Ishikawa (cell line): ENCODE measurements at regions not wholly inside any gene's neighbourhood (a gene's known extent, or its start where the extent isn't known, plus 50 kb on each side); places are given as distances from the start of the nearest gene placed in this dataset.

Experiments used
- CEBPB ChIP-seq: IDR thresholded peaks from 2 replicates; pipeline ENCODE4 v1.6.1; 2012
- CREB1 ChIP-seq: IDR thresholded peaks from 2 replicates; pipeline ENCODE4 v1.6.1; 2012; ENCODE audit warnings: low read depth
- EGR1 ChIP-seq: IDR thresholded peaks from 2 replicates; pipeline ENCODE4 v1.6.1; 2012
- EP300 ChIP-seq: IDR thresholded peaks from 2 replicates; pipeline ENCODE4 v1.6.1; 2012; ENCODE audit warnings: borderline replicate concordance
- FOXM1 ChIP-seq: IDR thresholded peaks from 2 replicates; pipeline ENCODE4 v1.6.1; 2012; ENCODE audit warnings: low read depth, borderline replicate concordance
- MAX ChIP-seq: IDR thresholded peaks from 2 replicates; pipeline ENCODE4 v1.6.1; 2012
- NFIC ChIP-seq: IDR thresholded peaks from 2 replicates; pipeline ENCODE4 v1.6.1; 2012
- RAD21 ChIP-seq: IDR thresholded peaks from 2 replicates; pipeline ENCODE4 v1.6.1; 2012; ENCODE audit warnings: low read depth
- REST ChIP-seq: IDR thresholded peaks from 2 replicates; pipeline ENCODE4 v1.6.1; 2012; ENCODE audit warnings: low read depth, mild to moderate bottlenecking
- TAF1 ChIP-seq: IDR thresholded peaks from 2 replicates; pipeline ENCODE4 v1.6.1; 2012; ENCODE audit warnings: low read depth, mild to moderate bottlenecking
- TCF12 ChIP-seq: IDR thresholded peaks from 2 replicates; pipeline ENCODE4 v1.6.1; 2012; ENCODE audit warnings: low read depth
- TEAD4 ChIP-seq: IDR thresholded peaks from 2 replicates; pipeline ENCODE4 v1.6.1; 2012
- USF1 ChIP-seq: IDR thresholded peaks from 2 replicates; pipeline ENCODE4 v1.6.1; 2012
- YY1 ChIP-seq: IDR thresholded peaks from 2 replicates; pipeline ENCODE4 v1.6.1; 2012; ENCODE audit warnings: low read depth
- ZBTB7A ChIP-seq: IDR thresholded peaks from 2 replicates; pipeline ENCODE4 v1.6.1; 2012; ENCODE audit warnings: low read depth

GRCh38 chr9:27752069-27752468 lies 178.8 kb upstream of the C9orf72 start:
- TF ChIP-seq YY1, result no peak

- TF ChIP-seq MAX, result no peak
- TF ChIP-seq EP300, result no peak
- TF ChIP-seq ZBTB7A, result no peak
- no peak for TF ChIP-seq TAF1
- no peak for TF ChIP-seq NFIC
- TF ChIP-seq FOXM1, result no peak
- no peak for TF ChIP-seq TEAD4
- TF ChIP-seq TCF12, result no peak
- no peak for TF ChIP-seq RAD21
- TF ChIP-seq EGR1, result no peak
- TF ChIP-seq REST, result no peak
- no peak for TF ChIP-seq CREB1
- no peak for TF ChIP-seq USF1
Measured at GRCh38 chr9:27755846-27756245, 182.6 kb upstream of the C9orf72 start.

- TF ChIP-seq ZBTB7A (no peak), TEAD4 (no peak), EGR1 (no peak), MAX (no peak), REST (no peak), USF1 (no peak), EP300 (no peak), TAF1 (no peak), NFIC (no peak), RAD21 (no peak), CEBPB (no peak), TCF12 (no peak), FOXM1 (no peak), YY1 (no peak), CREB1 (no peak)
Measured at GRCh38 chr9:27756418-27756817, 183.1 kb upstream of the C9orf72 start.

GRCh38 chr9:27763831-27764230 lies 190.6 kb upstream of the C9orf72 start:
- TF ChIP-seq NFIC, result no peak
- TF ChIP-seq YY1, result no peak

GRCh38 chr9:27765266-27766072 lies 192.2 kb upstream of the C9orf72 start:
- no peak for TF ChIP-seq CEBPB
- no peak for TF ChIP-seq ZBTB7A
- no peak for TF ChIP-seq TCF12
- no peak for TF ChIP-seq TAF1
- TF ChIP-seq EGR1, result no peak
- TF ChIP-seq USF1, result no peak
- TF ChIP-seq REST, result no peak
- no peak for TF ChIP-seq RAD21
- no peak for TF ChIP-seq TEAD4
- TF ChIP-seq FOXM1, result no peak
- TF ChIP-seq YY1, result no peak
- TF ChIP-seq EP300, result no peak
- no peak for TF ChIP-seq NFIC
- TF ChIP-seq CREB1, result no peak
- no peak for TF ChIP-seq MAX
